HFF-Myc (cell line): ENCODE measurements at regions not wholly inside any gene's neighbourhood (a gene's known extent, or its start where the extent isn't known, plus 50 kb on each side); places are given as distances from the start of the nearest gene placed in this dataset.

Experiments
- DNase-seq: peaks from one replicate; pipeline ENCODE4 v3.0.0-alpha.2; 2011; ENCODE audit warnings: low read depth; ENCODE audit errors: extremely low read depth
- H3K4me3 ChIP-seq: replicated peaks from 2 replicates; pipeline ENCODE4 v1.5.1; 2011; ENCODE audit warnings: low read depth, mild to moderate bottlenecking, control low read depth, low read length
- CTCF ChIP-seq: IDR thresholded peaks from 2 replicates; pipeline ENCODE4 v1.5.1; 2012; ENCODE audit warnings: mild to moderate bottlenecking, low read depth, low read length, control low read depth; ENCODE audit errors: missing control alignments

DNA sequence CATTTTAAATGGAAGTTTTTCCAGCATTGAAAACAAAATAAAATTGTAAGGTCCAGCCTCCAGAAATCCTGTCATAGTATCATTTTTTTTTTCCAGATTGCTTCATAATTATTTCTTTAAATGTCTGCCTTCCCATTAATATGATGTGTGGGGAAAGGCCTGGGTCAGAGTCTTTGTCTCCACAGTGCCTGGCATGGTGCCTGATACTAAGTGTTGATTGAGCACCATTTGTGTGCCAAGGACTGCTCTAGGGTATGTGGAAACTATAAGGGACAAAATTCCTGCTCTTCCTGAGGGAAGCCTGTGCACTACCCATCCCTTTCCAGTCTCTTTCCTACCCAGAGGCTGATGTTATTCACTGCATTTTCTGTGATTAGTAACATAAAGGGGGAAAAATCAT, 53.1 kb upstream of the BEND4 start:
- no peak for TF ChIP-seq CTCF
- no peak for DNase-seq
- H3K4me3 ChIP-seq = no peak overlapping the region

DNA sequence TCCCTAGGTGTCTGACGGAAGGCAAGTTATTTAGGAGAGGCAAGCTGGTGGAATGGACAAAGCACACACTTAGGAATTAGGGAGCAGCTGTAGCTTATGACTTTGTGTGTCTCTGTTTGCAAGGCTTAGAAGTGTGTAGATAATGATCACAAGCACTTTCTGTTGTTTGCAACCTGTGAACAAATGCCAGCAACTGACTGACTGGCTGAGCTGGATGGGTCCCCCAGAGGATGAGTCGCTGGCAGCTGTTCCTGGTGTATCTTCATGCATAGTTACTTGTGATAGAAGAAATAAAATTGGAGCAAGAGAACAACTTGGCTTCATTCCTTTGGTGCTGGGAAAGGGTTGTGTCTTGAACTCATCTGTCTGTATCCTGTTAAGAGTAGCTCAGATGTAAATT, 64.2 kb upstream of the BEND4 start:
- no peak for DNase-seq
- no peak for TF ChIP-seq CTCF
- no peak overlapping the region for H3K4me3 ChIP-seq

DNA sequence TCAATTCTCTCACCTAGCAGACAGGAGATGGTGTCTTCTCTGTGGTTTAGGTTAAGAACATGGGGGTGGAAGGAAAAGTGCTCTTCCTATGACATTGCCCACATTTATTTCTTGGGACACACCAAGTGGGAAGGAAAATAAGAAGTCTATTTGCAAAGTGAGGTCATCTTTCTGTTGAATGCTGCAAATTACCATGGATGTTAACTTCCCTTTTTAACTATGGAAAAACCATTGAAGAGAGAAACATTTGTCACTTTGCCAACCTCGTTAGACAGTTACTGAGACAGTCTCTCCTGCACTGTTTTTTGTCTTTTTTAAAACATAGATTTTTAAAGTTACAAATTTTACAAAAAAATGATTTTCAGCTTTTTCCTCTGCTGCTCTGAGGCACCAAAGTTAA, 72.8 kb upstream of the BEND4 start:
- no peak for DNase-seq
- no peak overlapping the region for H3K4me3 ChIP-seq
- no peak for TF ChIP-seq CTCF

GRCh38 chr4:42234817-42235216, 82.4 kb upstream of the BEND4 start:
- H3K4me3 ChIP-seq = no peak overlapping the region
- TF ChIP-seq CTCF = no peak
- no peak for DNase-seq

DNA sequence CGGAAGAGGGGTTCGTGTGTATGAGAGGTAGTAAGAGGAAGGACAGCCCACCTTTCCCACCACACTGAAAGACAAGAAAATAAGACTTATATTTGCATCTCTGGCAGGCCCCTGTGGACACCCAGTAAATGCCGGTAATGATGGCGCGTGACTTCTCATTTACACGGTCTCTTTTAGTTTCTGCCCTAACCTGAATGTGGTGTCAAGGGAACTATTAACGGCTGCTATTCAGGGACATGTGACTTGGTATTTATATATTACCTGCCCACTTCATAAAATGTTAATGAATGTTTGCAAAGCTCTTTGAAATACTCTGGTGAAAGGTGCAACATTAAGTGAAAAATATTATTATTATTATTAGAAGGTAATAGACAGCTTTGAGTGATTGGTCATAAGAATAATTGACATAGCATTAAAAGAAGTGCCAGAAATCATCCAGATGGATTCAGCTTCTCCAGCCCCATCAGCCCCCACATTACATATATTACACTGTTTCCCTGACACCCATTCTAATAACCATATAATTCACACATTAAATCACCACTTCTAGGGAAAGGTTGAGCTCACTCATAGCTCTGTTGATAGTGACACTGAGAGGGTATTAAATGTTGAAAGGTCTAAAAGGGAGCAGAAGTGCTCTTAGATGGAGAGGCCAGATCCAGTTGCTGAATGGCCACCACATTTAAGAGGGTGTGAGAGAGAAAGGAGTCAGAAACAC, 83.0 kb upstream of the BEND4 start:
- no peak overlapping the region for H3K4me3 ChIP-seq
- DNase-seq = no peak
- TF ChIP-seq CTCF = no peak

GRCh38 chr4:42237010-42237409, 84.6 kb upstream of the BEND4 start:
- no peak for TF ChIP-seq CTCF
- DNase-seq = no peak
- H3K4me3 ChIP-seq = no peak overlapping the region

GRCh38 chr4:42237451-42237850, 85.0 kb upstream of the BEND4 start:
- TF ChIP-seq CTCF = no peak
- no peak for DNase-seq
- no peak overlapping the region for H3K4me3 ChIP-seq
